Transverse colon (tissue), 4 donors: ENCODE measurements at regions not wholly inside any gene's neighbourhood (a gene's known extent, or its start where the extent isn't known, plus 50 kb on each side); places are given as distances from the start of the nearest gene placed in this dataset.

Experiments used
- DNase-seq: peaks from one replicate; pipeline ENCODE4 v3.0.0-alpha.2; 2019
- H3K27ac ChIP-seq, 4 donors: fragments of 200-600 bp; sonication (generic); 2 replicates each; pipeline ENCODE4 v1.5.1; 2016 to 2018; ENCODE audit warnings: inconsistent platforms in 4 of 4
- H3K27me3 ChIP-seq: fragments of 200-600 bp; sonication (generic); 2 replicates; pipeline ENCODE4 v1.5.1; 2017; ENCODE audit warnings: inconsistent platforms
- H3K36me3 ChIP-seq, 4 donors: fragments of 200-600 bp; sonication (generic); 2 replicates each; pipeline ENCODE4 v1.5.1; 2017 to 2019; ENCODE audit warnings: inconsistent platforms in 4 of 4
- H3K4me1 ChIP-seq, 4 donors: fragments of 200-600 bp; sonication (generic); 2 replicates each; pipeline ENCODE4 v1.5.1; 2017 to 2020; ENCODE audit warnings: inconsistent platforms in 4 of 4
- H3K4me3 ChIP-seq, 4 donors: fragments of 200-600 bp; sonication (generic); 1 replicate in 1 of 4; 2 replicates in 3 of 4; pipeline versions ENCODE4 v1.5.1 to v1.6.1; 2017 to 2019; ENCODE audit warnings: inconsistent platforms in 4 of 4
- H3K9me3 ChIP-seq, 2 donors: fragments of 200-600 bp; sonication (generic); 2 replicates each; pipeline ENCODE4 v1.5.1; 2017 to 2019; ENCODE audit warnings: inconsistent platforms in 2 of 2
- EP300 ChIP-seq: sonication (generic); formaldehyde crosslinking; IDR thresholded peaks from one replicate; pipeline ENCODE4 v1.6.1; 2017; ENCODE audit warnings: antibody characterized with exemption, low read depth
- POLR2A ChIP-seq: fragments of 450-650 bp; IDR thresholded peaks from one replicate; pipeline ENCODE4 v1.6.1; 2016; ENCODE audit warnings: antibody characterized with exemption, mild to moderate bottlenecking, moderate library complexity
- POLR2AphosphoS5 ChIP-seq, 3 donors: sonication (generic); formaldehyde crosslinking; IDR thresholded peaks; one replicate each; pipeline ENCODE4 v1.6.1; 2016; ENCODE audit warnings: antibody characterized with exemption in 3 of 3
- WGBS, 2 donors: methylation state at CpG; one replicate each; pipeline ENCODE4 v1.1.5; 2018; ENCODE audit warnings: low coverage in 1 of 2; 5-methylcytosine and 5-hydroxymethylcytosine counted together
- in situ Hi-C, 4 donors: fragments of 200-750 bp; cut with MboI; loops; one replicate each; pipeline versions ENCODE4 v1.15.0 to v1.15.1; 2017; ENCODE audit warnings: low sequenced_read_pairs in 3 of 4, low pct_ligation_motif_present in 1 of 4, low pct_unique_long_range_greater_than_20kb in 1 of 4
- intact Hi-C: fragments of 100-400 bp; cut with DNase I; formaldehyde crosslinking; loops from one replicate; pipeline ENCODE4 v1.15.1; 2023; ENCODE audit warnings: low total_unique reads
- TF ChIP-seq, protein P1 (sequence below), 5 experiments: fragments of 200-600 bp in 3 of 5; fragments of 450-650 bp in 2 of 5; sonication (generic) in 3 of 5; IDR thresholded peaks; 1 replicate in 2 of 5; 2 replicates in 3 of 5; pipeline ENCODE4 v1.5.1; 2016 to 2017; ENCODE audit warnings: antibody characterized with exemption in 5 of 5, inconsistent platforms in 3 of 5, mild to moderate bottlenecking in 2 of 5, moderate library complexity in 1 of 5

DNA sequence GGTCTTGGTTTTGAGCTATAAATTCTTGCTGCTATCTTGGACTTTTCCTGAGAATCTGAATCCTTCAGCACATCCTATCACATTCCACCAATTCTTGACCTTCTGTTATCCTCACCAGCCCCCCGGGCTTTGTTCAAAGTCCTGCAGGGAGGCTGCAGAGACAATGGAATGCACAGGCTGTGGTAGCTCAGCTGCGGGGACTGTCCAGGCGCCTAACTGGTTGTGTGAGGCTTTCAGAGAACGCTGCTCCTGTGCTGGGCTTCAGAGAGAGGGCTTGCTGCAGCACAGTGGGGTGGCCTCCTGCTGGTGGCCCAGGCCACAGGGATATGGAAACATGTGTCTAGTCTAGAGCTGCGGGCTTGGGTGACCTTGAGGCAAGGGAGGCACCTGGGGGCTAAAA lies 196.3 kb upstream of the GATB start:
- in situ Hi-C loops (no loop called here), intact Hi-C loops (no loop called here)
- Histone ChIP-seq H3K27me3 (no peaks in the 10 kb centered on the region), H3K9me3 (no peaks in the 10 kb centered on the region), H3K4me1 (no peaks in the 10 kb centered on the region), H3K27ac (no peak overlapping the region), H3K4me3 (no peak overlapping the region), H3K36me3 (no peaks in the 10 kb centered on the region)
- DNase-seq = no peak
- TF ChIP-seq POLR2A (no peak), POLR2AphosphoS5 (IDR thresholded peaks at IDR 0.05) (no peak), EP300 (no peak)
- TF ChIP-seq, protein P1, sequence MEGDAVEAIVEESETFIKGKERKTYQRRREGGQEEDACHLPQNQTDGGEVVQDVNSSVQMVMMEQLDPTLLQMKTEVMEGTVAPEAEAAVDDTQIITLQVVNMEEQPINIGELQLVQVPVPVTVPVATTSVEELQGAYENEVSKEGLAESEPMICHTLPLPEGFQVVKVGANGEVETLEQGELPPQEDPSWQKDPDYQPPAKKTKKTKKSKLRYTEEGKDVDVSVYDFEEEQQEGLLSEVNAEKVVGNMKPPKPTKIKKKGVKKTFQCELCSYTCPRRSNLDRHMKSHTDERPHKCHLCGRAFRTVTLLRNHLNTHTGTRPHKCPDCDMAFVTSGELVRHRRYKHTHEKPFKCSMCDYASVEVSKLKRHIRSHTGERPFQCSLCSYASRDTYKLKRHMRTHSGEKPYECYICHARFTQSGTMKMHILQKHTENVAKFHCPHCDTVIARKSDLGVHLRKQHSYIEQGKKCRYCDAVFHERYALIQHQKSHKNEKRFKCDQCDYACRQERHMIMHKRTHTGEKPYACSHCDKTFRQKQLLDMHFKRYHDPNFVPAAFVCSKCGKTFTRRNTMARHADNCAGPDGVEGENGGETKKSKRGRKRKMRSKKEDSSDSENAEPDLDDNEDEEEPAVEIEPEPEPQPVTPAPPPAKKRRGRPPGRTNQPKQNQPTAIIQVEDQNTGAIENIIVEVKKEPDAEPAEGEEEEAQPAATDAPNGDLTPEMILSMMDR (IDR thresholded peaks at IDR 0.05) = no peak
- 51% methylated on average over 5 of the region's 5 CpGs; no CpG with 5 or more reads in 1 of the 2 donors for WGBS, 2 donors

DNA sequence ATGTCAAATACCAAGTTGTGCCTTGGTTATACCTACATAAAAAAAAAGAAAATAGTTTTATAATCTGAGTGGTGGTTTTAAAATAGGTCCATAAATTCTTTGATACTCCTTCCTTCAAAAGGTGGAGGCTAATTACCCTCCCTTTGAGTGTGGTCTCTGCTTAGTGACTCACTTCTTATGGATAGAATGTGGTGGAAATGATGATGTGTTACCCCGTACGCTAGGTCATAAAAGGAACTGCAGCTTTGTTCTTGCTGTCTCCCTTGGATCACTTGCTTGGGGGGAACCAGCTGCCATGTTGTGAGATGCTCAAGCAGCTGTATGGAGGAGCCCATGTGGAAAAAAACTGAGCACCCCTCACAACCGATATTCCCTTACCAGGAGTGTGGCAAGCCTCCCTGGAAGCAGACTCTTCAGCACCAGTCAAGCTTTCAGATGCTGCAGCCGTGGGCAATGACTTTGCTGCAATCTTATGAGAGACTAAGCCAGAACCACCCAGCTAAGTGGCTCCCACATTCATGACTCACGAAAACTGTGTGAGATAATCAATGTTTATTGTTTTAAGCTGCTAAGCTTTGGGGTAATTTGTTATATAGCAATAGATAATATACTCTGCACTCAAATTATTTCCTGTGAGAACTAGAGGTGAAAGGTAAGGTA lies 195.0 kb upstream of the GATB start:
- whole genome bisulfite sequencing, 2 donors = 28 to 76% methylated on average over 2 to 5 of the region's 5 CpGs
- DNase-seq = no peak
- TF ChIP-seq, protein P1 (IDR thresholded peaks at IDR 0.05) = no peak
- TF ChIP-seq POLR2A (no peak), POLR2AphosphoS5 (IDR thresholded peaks at IDR 0.05) (no peak), EP300 (no peak)
- Histone ChIP-seq H3K36me3 (no peaks in the 10 kb centered on the region), H3K27me3 (no peaks in the 10 kb centered on the region), H3K9me3 (no peaks in the 10 kb centered on the region), H3K27ac (no peak overlapping the region), H3K4me1 (no peaks in the 10 kb centered on the region), H3K4me3 (no peak overlapping the region)
- in situ Hi-C loops (no loop called here), intact Hi-C loops (no loop called here)

DNA sequence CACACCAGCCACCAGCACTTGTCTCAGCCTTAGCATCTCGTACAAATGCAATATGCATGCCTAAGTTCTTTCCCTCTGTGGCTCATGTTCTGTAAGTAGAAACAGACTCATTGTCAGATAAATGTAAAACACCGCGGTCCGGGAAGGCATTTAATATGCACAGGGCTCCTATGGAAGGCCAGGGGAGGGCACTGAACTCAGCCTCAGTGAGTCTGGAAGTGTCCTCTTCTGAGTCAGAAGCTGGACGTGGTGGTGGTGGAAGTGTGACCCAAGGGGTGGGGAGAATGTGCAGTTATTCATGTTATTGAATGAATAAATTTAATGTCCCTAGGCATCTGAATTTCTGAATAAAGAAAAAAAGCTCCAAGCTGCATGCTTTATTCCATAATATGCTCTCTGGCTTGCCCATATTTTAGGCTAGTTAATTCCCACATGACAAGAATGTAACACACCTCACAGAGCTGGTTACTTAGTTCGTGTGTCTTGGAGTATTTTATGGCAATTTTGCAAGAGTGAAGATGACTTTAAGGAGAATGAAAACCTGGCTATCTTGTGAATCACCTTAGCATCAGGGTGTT lies 193.1 kb upstream of the GATB start:
- Histone ChIP-seq H3K27ac (no peak overlapping the region), H3K4me1 (no peaks in the 10 kb centered on the region), H3K36me3 (no peaks in the 10 kb centered on the region), H3K9me3 (no peaks in the 10 kb centered on the region), H3K27me3 (no peaks in the 10 kb centered on the region), H3K4me3 (no peak overlapping the region)
- intact Hi-C loops = no loop called here
- no peak for TF ChIP-seq POLR2AphosphoS5 (IDR thresholded peaks at IDR 0.05)
- WGBS, 2 donors = 80 to 95% methylated on average over 4 to 6 of the region's 6 CpGs
- DNase-seq = no peak
- in situ Hi-C loops = no loop called here

DNA sequence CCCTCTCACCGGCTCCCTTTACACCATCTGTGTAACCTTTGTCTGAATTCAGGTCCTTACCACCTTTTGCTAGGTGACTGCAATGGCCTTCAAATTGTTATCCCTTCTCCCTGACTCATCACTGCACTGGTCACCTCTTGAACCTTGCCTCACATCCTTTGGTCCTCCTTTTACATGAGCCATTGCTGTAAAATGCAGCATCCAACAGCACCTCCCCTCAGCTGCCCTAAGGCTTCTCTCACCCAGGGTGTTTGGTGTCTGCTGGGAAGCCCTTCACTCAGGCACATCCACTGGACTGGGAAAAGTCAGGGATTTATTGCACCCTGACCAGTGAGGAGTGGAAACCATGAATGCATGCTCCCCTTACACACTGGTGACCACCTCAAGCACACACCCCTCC lies 192.5 kb upstream of the GATB start:
- 96 to 100% methylated on average over 1 of the region's 1 CpG for WGBS, 2 donors
- no peak for DNase-seq
- intact Hi-C loops = no loop called here
- in situ Hi-C loops = no loop called here
- H3K4me3 ChIP-seq = no peak overlapping the region
- H3K4me1 ChIP-seq = no peaks in the 10 kb centered on the region
- TF ChIP-seq, protein P1 (IDR thresholded peaks at IDR 0.05) = no peak
- no peaks in the 10 kb centered on the region for H3K36me3 ChIP-seq
- no peak overlapping the region for H3K27ac ChIP-seq
- H3K27me3 ChIP-seq = no peaks in the 10 kb centered on the region
- H3K9me3 ChIP-seq = no peaks in the 10 kb centered on the region

DNA sequence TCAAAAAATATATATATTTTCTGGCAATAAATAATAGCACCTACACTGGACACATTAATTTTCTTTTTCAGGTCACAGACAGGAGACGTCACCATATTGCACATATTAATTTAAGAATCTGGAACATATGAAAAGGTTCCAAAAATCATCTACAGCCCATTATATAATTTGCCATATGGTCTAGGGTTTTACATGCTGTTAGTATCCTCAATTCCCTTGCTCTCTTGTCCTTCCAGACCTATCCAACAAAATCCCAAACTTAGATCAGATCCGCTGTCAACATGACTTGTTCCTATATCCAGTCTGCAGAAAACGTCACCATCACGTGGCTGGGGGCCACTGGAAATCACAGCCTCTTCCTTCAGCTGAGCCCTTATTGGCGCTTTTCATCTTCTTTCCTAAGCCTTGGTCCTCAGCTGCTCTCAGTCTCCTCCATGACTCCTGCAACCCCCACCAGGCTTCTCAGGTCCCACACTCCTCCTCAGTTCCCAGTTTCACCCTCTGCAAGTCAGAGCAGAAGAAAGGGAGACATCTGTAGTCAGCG lies 192.0 kb upstream of the GATB start:
- no peak for TF ChIP-seq POLR2A
- TF ChIP-seq POLR2AphosphoS5 (IDR thresholded peaks at IDR 0.05) = no peak
- no peak for TF ChIP-seq EP300
- 75 to 88% methylated on average over 5 to 6 of the region's 6 CpGs for WGBS, 2 donors
- no peaks in the 10 kb centered on the region for H3K9me3 ChIP-seq
- H3K27ac ChIP-seq = no peak overlapping the region
- in situ Hi-C loops = no loop called here
- H3K4me3 ChIP-seq = no peak overlapping the region
- no peak for DNase-seq
- intact Hi-C loops = no loop called here
- no peaks in the 10 kb centered on the region for H3K36me3 ChIP-seq
- H3K27me3 ChIP-seq = no peaks in the 10 kb centered on the region
- no peaks in the 10 kb centered on the region for H3K4me1 ChIP-seq
